SK-N-SH treated with all-trans-retinoic acid at 6 μM for 48 hours (cell line): ENCODE measurements at regions not wholly inside any gene's neighbourhood (a gene's known extent, or its start where the extent isn't known, plus 50 kb on each side); places are given as distances from the start of the nearest gene placed in this dataset.

Experiments
- ATAC-seq: fragments of 200-7000 bp; cut with Tn5 transposase; 3 replicates; pipeline ENCODE4 v1.9.1; 2020; ENCODE audit warnings: mild to moderate bottlenecking, moderate library complexity
- ARNTL ChIP-seq: fragments of 450-650 bp; formaldehyde crosslinking; IDR thresholded peaks from 2 replicates; pipeline ENCODE4 v1.5.0; 2020; ENCODE audit warnings: low read depth, mild to moderate bottlenecking, moderate library complexity, borderline replicate concordance
- BACH2 ChIP-seq: fragments of 250-450 bp; sonication (Bioruptor Pico); IDR thresholded peaks from 2 replicates; pipeline ENCODE4 v1.9.0; 2021; ENCODE audit warnings: mild to moderate bottlenecking, borderline replicate concordance
- ESRRG ChIP-seq: fragments of 250-450 bp; sonication (Bioruptor Pico); IDR thresholded peaks from 2 replicates; pipeline ENCODE4 v1.6.1; 2021; ENCODE audit warnings: mild to moderate bottlenecking
- GLIS3 ChIP-seq: fragments of 250-450 bp; sonication (Bioruptor Pico); IDR thresholded peaks from 2 replicates; pipeline ENCODE4 v1.5.0; 2020; ENCODE audit warnings: mild to moderate bottlenecking, moderate library complexity
- ISL1 ChIP-seq: fragments of 250-450 bp; sonication (Bioruptor Pico); IDR thresholded peaks from 2 replicates; pipeline ENCODE4 v2.1.2; 2022; ENCODE audit warnings: mild to moderate bottlenecking, moderate library complexity
- OSR1 ChIP-seq: fragments of 250-450 bp; sonication (Bioruptor Pico); IDR thresholded peaks from 2 replicates; pipeline ENCODE4 v1.8.0; 2022; ENCODE audit warnings: moderate library complexity, mild to moderate bottlenecking, inconsistent platforms
- PATZ1 ChIP-seq: fragments of 250-450 bp; sonication (Bioruptor Pico); IDR thresholded peaks from 2 replicates; pipeline ENCODE4 v1.8.0; 2020; ENCODE audit warnings: mild to moderate bottlenecking, moderate library complexity, borderline replicate concordance
- POU6F1 ChIP-seq: fragments of 250-450 bp; sonication (Bioruptor Pico); IDR thresholded peaks from 2 replicates; pipeline ENCODE4 v1.8.0; 2021; ENCODE audit warnings: low read depth, mild to moderate bottlenecking, moderate library complexity, borderline replicate concordance
- PPARA ChIP-seq: fragments of 250-450 bp; sonication (Bioruptor Pico); IDR thresholded peaks from 2 replicates; pipeline ENCODE4 v1.5.0; 2020; ENCODE audit warnings: mild to moderate bottlenecking, borderline replicate concordance
- RARB ChIP-seq: fragments of 250-450 bp; sonication (Bioruptor Pico); IDR thresholded peaks from 2 replicates; pipeline ENCODE4 v1.8.0; 2021; ENCODE audit warnings: mild to moderate bottlenecking, moderate library complexity
- SNAI2 ChIP-seq: fragments of 250-450 bp; sonication (Bioruptor Pico); IDR thresholded peaks from 2 replicates; pipeline ENCODE4 v1.5.0; 2020; ENCODE audit warnings: mild to moderate bottlenecking, moderate library complexity
- TCF4 ChIP-seq: fragments of 250-450 bp; sonication (Bioruptor Pico); IDR thresholded peaks from 2 replicates; pipeline ENCODE4 v1.8.0; 2021; ENCODE audit warnings: mild to moderate bottlenecking, moderate library complexity, borderline replicate concordance
- TOX ChIP-seq: fragments of 250-450 bp; sonication (Bioruptor Pico); IDR thresholded peaks from 2 replicates; pipeline ENCODE4 v1.8.0; 2021; ENCODE audit warnings: mild to moderate bottlenecking, moderate library complexity, borderline replicate concordance
- ZC3H10 ChIP-seq: fragments of 250-450 bp; sonication (Bioruptor Pico); IDR thresholded peaks from 2 replicates; pipeline ENCODE4 v1.5.1; 2021; ENCODE audit warnings: mild to moderate bottlenecking, moderate library complexity
- ZFP3 ChIP-seq: fragments of 250-450 bp; sonication (Bioruptor Pico); IDR thresholded peaks from 2 replicates; pipeline ENCODE4 v1.5.0; 2020; ENCODE audit warnings: mild to moderate bottlenecking, moderate library complexity
- ZFP30 ChIP-seq: fragments of 450-650 bp; formaldehyde crosslinking; IDR thresholded peaks from 2 replicates; pipeline ENCODE4 v1.5.0; 2022; ENCODE audit warnings: mild to moderate bottlenecking, moderate library complexity
- ZNF565 ChIP-seq: fragments of 450-650 bp; formaldehyde crosslinking; conservative IDR thresholded peaks from 2 replicates; pipeline ENCODE4 v1.5.0; 2020; ENCODE audit warnings: low read depth, mild to moderate bottlenecking, moderate library complexity
- ZNF70 ChIP-seq: fragments of 450-650 bp; formaldehyde crosslinking; IDR thresholded peaks from 2 replicates; pipeline ENCODE4 v1.5.0; 2020; ENCODE audit warnings: mild to moderate bottlenecking, moderate library complexity
- ZNF8 ChIP-seq: fragments of 450-650 bp; formaldehyde crosslinking; IDR thresholded peaks from 2 replicates; pipeline ENCODE4 v1.5.0; 2020; ENCODE audit warnings: mild to moderate bottlenecking, moderate library complexity
- TF ChIP-seq, protein P1 (sequence below): fragments of 250-450 bp; sonication (Bioruptor Pico); IDR thresholded peaks from 2 replicates; pipeline ENCODE4 v1.5.1; 2021; ENCODE audit warnings: mild to moderate bottlenecking, moderate library complexity
- TF ChIP-seq, protein P2 (sequence below): fragments of 250-450 bp; sonication (Bioruptor Pico); IDR thresholded peaks from 2 replicates; pipeline ENCODE4 v1.5.0; 2020; ENCODE audit warnings: mild to moderate bottlenecking, moderate library complexity

GRCh38 chr14:86847140-86847539, 1145.8 kb downstream of the GALC start:
- TF ChIP-seq ZC3H10 (CRISPR knock-in tag) (no peak), BACH2 (no peak), POU6F1 (CRISPR knock-in tag) (no peak), ZNF565 (CRISPR knock-in tag) (no peak), ESRRG (CRISPR knock-in tag) (no peak), PATZ1 (CRISPR knock-in tag) (no peak), OSR1 (CRISPR knock-in tag) (no peak), PPARA (CRISPR knock-in tag) (no peak), ZFP30 (no peak), ARNTL (CRISPR knock-in tag) (no peak), TCF4 (no peak), ZNF70 (CRISPR knock-in tag) (no peak)
- TF ChIP-seq, protein P1, sequence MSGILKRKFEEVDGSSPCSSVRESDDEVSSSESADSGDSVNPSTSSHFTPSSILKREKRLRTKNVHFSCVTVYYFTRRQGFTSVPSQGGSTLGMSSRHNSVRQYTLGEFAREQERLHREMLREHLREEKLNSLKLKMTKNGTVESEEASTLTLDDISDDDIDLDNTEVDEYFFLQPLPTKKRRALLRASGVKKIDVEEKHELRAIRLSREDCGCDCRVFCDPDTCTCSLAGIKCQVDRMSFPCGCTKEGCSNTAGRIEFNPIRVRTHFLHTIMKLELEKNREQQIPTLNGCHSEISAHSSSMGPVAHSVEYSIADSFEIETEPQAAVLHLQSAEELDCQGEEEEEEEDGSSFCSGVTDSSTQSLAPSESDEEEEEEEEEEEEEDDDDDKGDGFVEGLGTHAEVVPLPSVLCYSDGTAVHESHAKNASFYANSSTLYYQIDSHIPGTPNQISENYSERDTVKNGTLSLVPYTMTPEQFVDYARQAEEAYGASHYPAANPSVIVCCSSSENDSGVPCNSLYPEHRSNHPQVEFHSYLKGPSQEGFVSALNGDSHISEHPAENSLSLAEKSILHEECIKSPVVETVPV (CRISPR knock-in tag) = no peak
- ATAC-seq = no peak

- no peak for ATAC-seq
- TF ChIP-seq ZNF565 (CRISPR knock-in tag) (no peak), TCF4 (no peak), TOX (no peak)
These were observed 1154.6 kb downstream of the GALC start for GRCh38 chr14:86838363-86838762.

DNA sequence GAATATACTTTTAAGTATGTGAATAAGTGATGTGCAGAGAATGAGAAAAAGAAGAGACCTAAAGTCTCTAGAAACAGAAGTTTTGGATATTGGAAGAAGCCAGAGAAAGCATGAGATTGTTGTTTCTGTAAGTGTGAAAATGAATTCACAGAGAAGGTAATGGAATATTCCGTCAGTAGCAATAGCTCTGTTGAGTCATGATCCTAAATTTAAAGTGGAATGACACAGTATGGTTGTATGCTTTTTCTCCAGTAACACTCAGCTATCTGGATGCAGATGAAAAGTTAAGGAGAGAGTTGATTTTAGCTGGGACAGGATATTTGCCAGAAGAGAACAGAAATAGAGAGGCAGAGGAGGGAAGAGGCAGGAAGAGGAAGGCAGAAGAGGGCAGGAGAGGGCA, 1166.3 kb downstream of the GALC start:
- TF ChIP-seq, protein P2, sequence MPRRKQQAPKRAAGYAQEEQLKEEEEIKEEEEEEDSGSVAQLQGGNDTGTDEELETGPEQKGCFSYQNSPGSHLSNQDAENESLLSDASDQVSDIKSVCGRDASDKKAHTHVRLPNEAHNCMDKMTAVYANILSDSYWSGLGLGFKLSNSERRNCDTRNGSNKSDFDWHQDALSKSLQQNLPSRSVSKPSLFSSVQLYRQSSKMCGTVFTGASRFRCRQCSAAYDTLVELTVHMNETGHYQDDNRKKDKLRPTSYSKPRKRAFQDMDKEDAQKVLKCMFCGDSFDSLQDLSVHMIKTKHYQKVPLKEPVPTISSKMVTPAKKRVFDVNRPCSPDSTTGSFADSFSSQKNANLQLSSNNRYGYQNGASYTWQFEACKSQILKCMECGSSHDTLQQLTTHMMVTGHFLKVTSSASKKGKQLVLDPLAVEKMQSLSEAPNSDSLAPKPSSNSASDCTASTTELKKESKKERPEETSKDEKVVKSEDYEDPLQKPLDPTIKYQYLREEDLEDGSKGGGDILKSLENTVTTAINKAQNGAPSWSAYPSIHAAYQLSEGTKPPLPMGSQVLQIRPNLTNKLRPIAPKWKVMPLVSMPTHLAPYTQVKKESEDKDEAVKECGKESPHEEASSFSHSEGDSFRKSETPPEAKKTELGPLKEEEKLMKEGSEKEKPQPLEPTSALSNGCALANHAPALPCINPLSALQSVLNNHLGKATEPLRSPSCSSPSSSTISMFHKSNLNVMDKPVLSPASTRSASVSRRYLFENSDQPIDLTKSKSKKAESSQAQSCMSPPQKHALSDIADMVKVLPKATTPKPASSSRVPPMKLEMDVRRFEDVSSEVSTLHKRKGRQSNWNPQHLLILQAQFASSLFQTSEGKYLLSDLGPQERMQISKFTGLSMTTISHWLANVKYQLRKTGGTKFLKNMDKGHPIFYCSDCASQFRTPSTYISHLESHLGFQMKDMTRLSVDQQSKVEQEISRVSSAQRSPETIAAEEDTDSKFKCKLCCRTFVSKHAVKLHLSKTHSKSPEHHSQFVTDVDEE (CRISPR knock-in tag) = no peak
- TF ChIP-seq OSR1 (CRISPR knock-in tag) = no peak
- no peak for TF ChIP-seq ESRRG (CRISPR knock-in tag)
- no peak for TF ChIP-seq TCF4
- TF ChIP-seq ISL1 (CRISPR knock-in tag) = no peak
- no peak for TF ChIP-seq SNAI2 (CRISPR knock-in tag)
- TF ChIP-seq ZC3H10 (CRISPR knock-in tag) = no peak
- no peak for TF ChIP-seq GLIS3
- TF ChIP-seq ZNF70 (CRISPR knock-in tag) = no peak
- TF ChIP-seq ZNF8 (CRISPR knock-in tag) = no peak
- no peak for TF ChIP-seq ARNTL (CRISPR knock-in tag)
- TF ChIP-seq ZNF565 (CRISPR knock-in tag) = no peak
- TF ChIP-seq ZFP30 = no peak
- no peak for TF ChIP-seq TOX
- TF ChIP-seq ZFP3 (CRISPR knock-in tag) = no peak
- no peak for TF ChIP-seq PATZ1 (CRISPR knock-in tag)
- TF ChIP-seq RARB (CRISPR knock-in tag) = no peak
- ATAC-seq = no peak
